Stomach smooth muscle (tissue), 2 donors: ENCODE measurements at regions not wholly inside any gene's neighbourhood (a gene's known extent, or its start where the extent isn't known, plus 50 kb on each side); places are given as distances from the start of the nearest gene placed in this dataset.
"Not testable (repeated sequence)": the region's sequence is repeated elsewhere in the genome, so short reads cannot be mapped to it uniquely, and the experiment has no call there.

ENCODE experiments used
- H3K27ac ChIP-seq: one replicate; pipeline ENCODE4 v1.7.0; 2013; ENCODE audit warnings: mild to moderate bottlenecking, low read length, inconsistent platforms
- H3K27me3 ChIP-seq, 2 donors: one replicate each; pipeline ENCODE4 v1.7.0; 2013; ENCODE audit warnings: low read length in 2 of 2; ENCODE audit not compliant: insufficient read depth in 2 of 2, control insufficient read depth in 1 of 2
- H3K36me3 ChIP-seq, 2 donors: one replicate each; pipeline ENCODE4 v1.7.0; 2013; ENCODE audit warnings: low read length in 2 of 2; ENCODE audit not compliant: control insufficient read depth in 2 of 2, insufficient read depth in 2 of 2
- H3K4me1 ChIP-seq: one replicate; pipeline ENCODE4 v1.7.0; 2013; ENCODE audit warnings: low read length; ENCODE audit not compliant: control insufficient read depth, insufficient read depth
- H3K4me3 ChIP-seq, 2 donors: one replicate each; pipeline ENCODE4 v1.7.0; 2013; ENCODE audit warnings: low read length in 2 of 2
- H3K9ac ChIP-seq, 2 donors: one replicate each; pipeline ENCODE4 v1.7.0; 2013; ENCODE audit warnings: low read length in 2 of 2, mild to moderate bottlenecking in 1 of 2
- H3K9me3 ChIP-seq, 2 donors: one replicate each; pipeline ENCODE4 v1.7.0; 2013; ENCODE audit warnings: low read length in 2 of 2; ENCODE audit not compliant: control insufficient read depth in 2 of 2
- donor health status: healthy.
- donor health status: Pancreatic carcinoma.

DNA sequence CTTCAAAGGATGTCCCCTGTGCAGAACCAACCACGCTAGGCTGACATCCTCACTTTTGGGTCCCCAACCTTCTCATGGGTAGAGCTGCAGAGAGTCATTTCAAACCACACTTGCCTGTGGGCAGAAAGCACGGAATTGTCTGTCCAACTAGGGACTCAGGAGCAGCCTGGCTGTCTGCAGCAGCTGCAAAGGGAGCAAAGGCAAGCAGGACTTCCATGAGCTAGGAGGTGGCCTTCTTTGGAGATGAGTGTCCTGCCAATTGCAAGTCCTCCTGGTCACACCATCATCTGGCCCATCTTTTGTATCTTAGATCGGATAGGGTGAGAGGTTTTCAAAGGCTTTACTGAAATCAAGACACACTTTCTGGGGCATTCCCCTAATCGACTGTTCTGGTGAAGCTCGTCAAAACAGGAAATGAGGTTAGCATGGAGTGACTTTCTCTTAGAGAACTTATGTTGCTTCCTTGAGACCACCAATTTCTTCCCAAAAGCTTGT is 222.3 kb upstream of the PLGLB2 start:
- H3K9me3 ChIP-seq, H3K27me3 ChIP-seq, H3K4me3 ChIP-seq, H3K4me1 ChIP-seq, H3K36me3 ChIP-seq, H3K9ac ChIP-seq, H3K27ac ChIP-seq: not testable (repeated sequence)

DNA sequence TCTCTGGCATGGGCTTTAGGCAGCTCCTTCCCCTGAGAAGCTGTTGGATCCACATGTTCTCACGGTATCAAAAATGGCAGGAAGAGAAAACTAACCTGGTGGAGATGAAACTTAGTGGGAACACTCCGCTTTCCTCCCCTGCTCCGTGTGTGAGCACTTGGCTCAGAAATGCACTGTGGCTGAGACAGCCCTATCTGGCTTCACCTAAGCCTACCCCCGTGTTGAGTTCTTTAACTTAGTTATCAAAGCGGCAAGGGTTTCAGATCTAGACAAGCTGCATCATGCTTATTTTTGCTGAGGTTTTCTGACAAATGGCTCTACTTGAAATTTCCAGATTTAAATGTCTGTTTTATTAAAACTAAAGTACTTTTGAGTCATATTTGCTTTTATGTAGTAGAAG is 221.6 kb upstream of the PLGLB2 start:
- not testable (repeated sequence) for H3K4me3 ChIP-seq, H3K36me3 ChIP-seq

DNA sequence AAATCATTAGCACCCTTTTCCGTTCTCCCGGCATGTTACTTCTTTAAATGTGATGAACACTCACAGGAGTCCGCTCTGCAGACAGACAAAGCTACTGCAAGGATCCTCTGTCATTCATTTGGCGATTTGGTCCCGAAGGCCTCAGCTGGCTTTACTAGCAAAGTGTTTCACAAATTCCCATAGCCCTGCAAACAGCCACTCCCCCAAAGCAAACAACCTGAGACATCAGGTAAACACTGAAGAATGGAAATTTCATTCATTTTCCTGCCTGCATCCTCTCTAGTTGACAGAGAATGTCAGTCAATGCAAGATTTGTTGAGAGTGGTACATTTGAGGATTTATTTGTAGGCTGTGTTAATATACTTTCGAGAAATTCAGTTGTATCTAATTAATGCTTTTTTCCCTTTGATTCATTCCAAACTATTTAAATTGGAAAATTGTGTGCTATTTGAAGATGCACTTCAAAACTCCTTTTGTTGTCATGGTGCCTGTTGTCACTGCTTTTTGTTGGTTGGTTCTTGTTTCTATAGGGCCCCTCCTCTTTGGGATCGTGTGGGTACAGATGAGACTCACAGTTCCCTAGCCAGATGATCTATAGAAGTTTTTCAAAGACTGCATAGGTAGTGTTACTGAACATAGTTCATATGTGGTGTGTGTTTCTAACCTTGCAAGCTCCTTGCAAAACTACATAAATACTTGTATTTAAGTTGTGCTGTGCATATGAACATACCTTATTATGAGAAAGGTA is 215.7 kb upstream of the PLGLB2 start:
- H3K27ac ChIP-seq, H3K4me1 ChIP-seq, H3K9me3 ChIP-seq, H3K27me3 ChIP-seq, H3K4me3 ChIP-seq, H3K36me3 ChIP-seq, H3K9ac ChIP-seq: not testable (repeated sequence)

More for the DNA sequence above, 221.6 kb upstream of the PLGLB2 start:
- H3K27ac ChIP-seq, H3K27me3 ChIP-seq, H3K9me3 ChIP-seq, H3K4me1 ChIP-seq, H3K9ac ChIP-seq: not testable (repeated sequence)

DNA sequence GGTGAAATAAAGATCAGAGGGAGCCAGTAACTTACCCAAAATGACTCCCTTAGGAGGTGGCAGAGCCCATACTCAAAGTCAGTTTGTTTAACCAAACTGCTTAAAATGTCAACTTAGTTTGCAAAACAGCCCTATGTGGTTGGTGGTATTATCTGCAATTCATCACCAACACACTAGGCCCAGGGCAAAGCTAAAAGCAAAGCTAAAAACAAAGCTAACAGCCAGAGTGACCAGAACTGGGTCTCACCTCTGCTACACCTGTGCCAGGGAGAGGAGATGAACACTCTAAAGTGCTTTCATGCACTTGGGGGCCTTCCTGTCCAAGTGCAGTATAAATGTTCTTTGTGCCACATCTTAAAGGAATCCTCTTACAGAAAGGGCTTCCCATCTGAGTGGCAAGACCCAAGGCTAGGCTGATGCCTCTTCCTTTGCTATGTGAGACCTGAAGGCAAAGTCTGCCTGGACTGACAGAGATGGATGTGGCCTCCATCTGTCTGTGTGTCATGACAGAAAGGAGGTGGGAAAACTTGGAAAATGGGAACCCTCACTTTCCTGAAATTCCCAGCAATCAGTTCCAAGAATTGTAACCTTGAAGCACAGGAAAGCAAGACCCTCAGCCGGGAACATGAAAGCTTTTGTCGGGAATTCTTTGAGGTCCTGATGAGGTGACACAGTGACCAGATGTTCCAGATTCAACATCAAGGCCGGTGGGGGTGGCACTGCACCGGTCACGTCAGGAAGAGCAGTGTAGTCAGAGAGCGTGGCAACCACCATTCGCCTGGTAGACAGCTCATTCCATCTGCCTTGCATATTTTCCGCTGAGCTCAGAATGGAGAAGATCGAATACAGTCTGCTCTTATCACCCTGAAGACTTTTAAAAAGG is 214.3 kb upstream of the PLGLB2 start:
- H3K4me1 ChIP-seq, H3K36me3 ChIP-seq, H3K9ac ChIP-seq, H3K9me3 ChIP-seq, H3K4me3 ChIP-seq, H3K27me3 ChIP-seq, H3K27ac ChIP-seq: not testable (repeated sequence)

DNA sequence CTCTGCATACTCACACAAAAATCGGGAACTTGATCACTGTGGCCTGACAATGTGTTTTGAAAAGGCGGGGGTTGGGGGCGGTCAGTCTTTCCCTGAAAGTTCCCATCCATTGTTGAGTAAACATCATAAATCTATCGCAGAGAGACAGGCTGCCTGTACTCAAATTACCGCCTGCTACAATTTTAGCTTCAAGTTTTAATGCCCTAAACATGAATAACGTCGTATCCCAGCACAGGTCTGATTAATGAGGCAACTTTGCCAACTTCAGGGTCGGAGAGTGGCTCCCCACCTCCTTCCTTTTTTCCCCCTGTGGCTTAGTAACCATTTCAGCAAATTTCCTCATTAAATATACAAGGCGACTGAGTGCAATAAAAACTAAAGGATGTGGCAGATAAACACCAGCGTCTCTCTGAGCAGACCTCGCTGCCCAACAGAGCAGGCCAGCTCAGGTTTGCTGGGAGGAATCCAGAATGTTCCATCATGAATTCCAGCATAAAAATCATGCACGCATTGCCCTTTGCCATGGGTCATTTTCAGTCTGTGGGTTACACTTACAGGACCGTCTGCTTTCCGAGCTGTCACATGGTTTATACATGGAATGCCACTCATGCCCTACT is 213.5 kb upstream of the PLGLB2 start:
- H3K36me3 ChIP-seq, H3K27me3 ChIP-seq, H3K9me3 ChIP-seq, H3K4me1 ChIP-seq, H3K9ac ChIP-seq, H3K4me3 ChIP-seq, H3K27ac ChIP-seq: not testable (repeated sequence)

DNA sequence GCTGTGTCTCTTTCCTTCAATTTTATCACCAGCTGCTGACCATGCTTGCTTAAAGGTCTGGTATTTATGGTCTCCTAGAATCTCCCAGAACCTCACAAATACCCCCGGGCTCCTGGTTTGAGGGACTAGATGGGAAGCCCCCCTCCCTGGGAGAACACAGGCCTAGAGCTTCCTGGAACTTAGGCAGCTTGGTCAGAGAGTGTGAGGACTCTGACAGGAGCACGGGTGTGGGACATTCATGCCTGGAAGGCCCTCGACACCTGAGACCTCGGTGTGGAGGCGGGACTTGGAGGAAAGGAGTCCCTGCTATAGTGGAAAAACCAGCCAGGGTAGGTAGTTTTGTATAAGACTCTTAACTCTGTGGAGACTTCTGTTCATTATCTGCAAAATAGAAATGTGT is 211.5 kb upstream of the PLGLB2 start:
- not testable (repeated sequence) for H3K4me1 ChIP-seq

DNA sequence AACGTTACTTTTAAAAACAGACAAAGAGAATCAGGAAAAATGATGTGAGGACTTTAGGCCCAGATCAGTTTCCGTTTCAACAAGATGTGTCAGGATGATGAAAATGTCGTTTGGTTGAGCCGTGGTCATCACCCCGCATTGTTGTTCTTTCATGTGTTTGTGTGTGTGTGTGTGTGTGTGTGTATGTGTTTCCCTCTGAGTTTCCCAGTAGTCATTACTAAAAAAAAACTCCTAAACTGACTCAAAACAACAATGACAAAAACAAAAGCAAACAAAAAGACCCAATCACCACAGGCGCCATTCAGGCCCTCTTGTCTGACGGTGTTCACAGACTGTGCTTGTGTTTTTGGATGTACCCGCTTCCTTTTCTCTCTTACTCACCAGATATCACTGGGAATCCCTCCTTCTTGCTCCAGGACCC is 210.6 kb upstream of the PLGLB2 start:
- H3K9ac ChIP-seq, H3K27me3 ChIP-seq, H3K36me3 ChIP-seq, H3K9me3 ChIP-seq, H3K4me1 ChIP-seq, H3K27ac ChIP-seq, H3K4me3 ChIP-seq: not testable (repeated sequence)

More for the DNA sequence above, 211.5 kb upstream of the PLGLB2 start:
- not testable (repeated sequence) for H3K9me3 ChIP-seq, H3K27ac ChIP-seq, H3K27me3 ChIP-seq, H3K4me3 ChIP-seq, H3K9ac ChIP-seq, H3K36me3 ChIP-seq

DNA sequence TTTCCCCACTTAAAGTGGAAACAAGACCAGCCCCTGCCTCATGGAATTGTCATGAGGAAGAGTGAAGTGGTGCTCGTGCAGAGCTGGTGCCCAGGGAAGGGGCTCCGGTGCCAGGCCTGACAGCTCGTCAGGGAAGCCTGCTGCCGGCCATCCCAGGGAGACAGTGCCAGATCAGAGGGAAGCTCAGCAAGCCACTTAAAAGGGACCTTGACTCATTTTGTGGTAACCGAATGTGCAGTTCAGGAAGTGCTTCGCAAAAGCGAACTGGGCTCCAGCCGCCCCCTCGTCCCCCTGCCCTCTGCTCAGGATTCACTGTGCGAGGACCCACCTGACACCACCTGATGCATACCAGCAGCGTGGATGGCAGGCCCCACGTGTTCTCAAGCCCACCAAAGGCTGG is 209.6 kb upstream of the PLGLB2 start:
- H3K9me3 ChIP-seq, H3K27ac ChIP-seq, H3K4me1 ChIP-seq, H3K36me3 ChIP-seq, H3K4me3 ChIP-seq, H3K9ac ChIP-seq, H3K27me3 ChIP-seq: not testable (repeated sequence)

DNA sequence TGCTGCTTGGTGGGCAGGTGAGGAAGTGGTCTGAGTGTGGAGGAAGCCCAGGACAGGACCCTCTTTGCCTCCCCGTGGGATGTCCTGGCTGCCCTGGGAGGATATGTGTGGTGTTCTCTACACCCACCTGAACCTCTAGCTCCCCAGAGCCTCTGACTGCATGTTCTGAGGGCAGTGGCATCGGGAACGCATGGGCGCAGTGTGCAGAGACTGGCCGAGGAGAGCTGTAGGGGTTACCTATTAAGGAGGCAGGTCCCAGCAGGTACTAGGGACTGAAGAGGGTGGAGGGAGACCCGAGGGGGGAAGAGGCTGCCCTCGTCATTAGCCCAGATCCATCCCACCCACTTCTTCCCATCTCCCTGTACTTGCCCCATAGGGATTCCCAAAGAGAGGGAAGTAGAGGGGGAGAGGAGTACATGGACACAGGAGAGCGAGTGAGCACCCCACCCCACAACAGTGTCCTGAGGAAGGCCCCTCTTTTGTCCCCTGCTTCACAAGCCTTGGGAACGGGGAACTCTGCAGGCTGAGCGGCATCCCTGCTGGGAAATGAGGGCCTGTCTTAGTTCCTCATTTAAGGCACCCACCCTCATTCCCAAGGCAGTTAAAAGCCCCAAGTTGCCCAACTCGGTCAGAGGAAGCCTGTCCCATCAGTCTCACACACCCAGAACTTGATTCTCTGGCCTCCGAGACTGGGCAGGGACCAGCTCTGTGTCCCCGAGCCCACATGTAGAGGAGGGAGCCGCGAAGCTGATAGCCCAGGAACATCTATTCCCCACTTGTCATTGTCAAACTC is 208.5 kb upstream of the PLGLB2 start:
- H3K36me3 ChIP-seq, H3K4me3 ChIP-seq, H3K9me3 ChIP-seq, H3K4me1 ChIP-seq, H3K27me3 ChIP-seq, H3K27ac ChIP-seq, H3K9ac ChIP-seq: not testable (repeated sequence)

DNA sequence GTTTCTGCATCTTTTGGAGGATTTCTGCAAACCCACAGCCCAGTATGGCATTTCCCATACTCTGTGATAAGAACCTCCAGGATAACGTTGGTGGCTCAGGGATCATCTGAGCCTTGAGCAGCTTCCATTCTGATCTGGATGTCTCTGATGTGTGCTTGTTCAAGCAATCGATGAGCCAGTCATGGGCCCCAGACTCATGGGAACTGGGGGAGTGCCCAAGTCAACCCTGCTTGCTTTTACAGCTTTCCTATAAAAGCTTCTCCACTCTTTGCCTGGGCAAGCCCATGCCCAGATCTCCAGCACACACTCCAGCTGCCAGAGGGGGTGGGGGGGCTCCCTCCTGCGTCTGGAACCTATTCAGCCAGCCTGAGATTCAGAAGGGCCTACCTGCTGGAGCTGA is 207.6 kb upstream of the PLGLB2 start:
- not testable (repeated sequence) for H3K36me3 ChIP-seq, H3K9ac ChIP-seq, H3K27ac ChIP-seq, H3K4me3 ChIP-seq, H3K4me1 ChIP-seq, H3K9me3 ChIP-seq, H3K27me3 ChIP-seq
